ENCODE measurements at regions not wholly inside any gene's neighbourhood (a gene's known extent, or its start where the extent isn't known, plus 50 kb on each side); places are given as distances from the start of the nearest gene placed in this dataset.

- TF ChIP-seq RELB (IDR thresholded peaks at IDR 0.05; ENCODE audit: low read depth) (no peak), HDAC2 (IDR thresholded peaks at IDR 0.05) (no peak)
Measured at GRCh38 chr1:5746611-5747425, 245.4 kb downstream of the NPHP4 start (continued).

- peak; percentile 98 for ATAC-seq
- no peak overlapping the region for H3K4me2 ChIP-seq (ENCODE audit: control insufficient read depth, insufficient read depth)
- peaks cover 0 to 2% of the 10 kb centered on the region in 2 experiments; a peak in 1 of 4 replicates for H3K27me3 ChIP-seq (replicated peaks in 1 of 2; ENCODE audit: control insufficient read depth in 2 of 2, insufficient read depth in 2 of 2, low read length in 1 of 2)
- no peak overlapping the region for H2AFZ ChIP-seq (ENCODE audit: control insufficient read depth, low read depth, low read length)
- no peaks in the 10 kb centered on the region for H3K9me3 ChIP-seq (replicated peaks; ENCODE audit: control insufficient read depth, insufficient read depth, low read length)
- no peaks in the 10 kb centered on the region for H3K79me2 ChIP-seq (ENCODE audit: control insufficient read depth, insufficient read depth, low read length)
- ChIA-PET SMC1A (ENCODE audit: uncharacterized antibody, unreplicated experiment) (no interaction called here), POLR2A (no interaction called here), CTCF (interaction anchor here (0.8 to 2.7 kb wide), 7 partner anchors 9 to 236 kb away, joined by 3 to 22 read pairs (median 3); no protein-coding TSS in a partner anchor), RAD21 (ENCODE audit: unreplicated experiment) (interaction anchor here (0.5 to 1.7 kb wide), 4 partner anchors 231 to 1832 kb away, joined by 3 to 4 read pairs (median 3); no protein-coding TSS in a partner anchor)
- no peak overlapping the region for H3K27ac ChIP-seq (ENCODE audit: control insufficient read depth, insufficient read depth)
- BruUV-seq (replicated peaks) = no TSS peak
- no peak overlapping the region for H3K9ac ChIP-seq (ENCODE audit: control insufficient read depth, insufficient read depth, low read length)
- FAIRE-seq = no peak
- in situ Hi-C loops (cut with MboI) = loop anchor here (5.0 to 10.0 kb wide), 2 partner anchors 239 to 1831 kb away; no protein-coding TSS in a partner anchor
- no peak for DNase-seq (ENCODE audit: low read depth, low spot score)
- WGBS (ENCODE audit: insufficient coverage, insufficient replicate concordance, low lambda C conversion rate, missing lambda C conversion rate) = 21% methylated on average over 21 of the region's 21 CpGs
- H4K20me1 ChIP-seq (ENCODE audit: control insufficient read depth, insufficient read depth) = no peaks in the 10 kb centered on the region
- no peaks in the 10 kb centered on the region for H3K36me3 ChIP-seq (ENCODE audit: control insufficient read depth in 2 of 2, insufficient read depth in 2 of 2, low read length in 1 of 2)
- no peaks in the 10 kb centered on the region for H3K4me1 ChIP-seq (ENCODE audit: control insufficient read depth, insufficient read depth, low read length)
- no peak overlapping the region for H3K4me3 ChIP-seq
- intact Hi-C loops (cut with micrococcal nuclease; ENCODE audit: unreplicated experiment) = loop anchor here (2.0 to 5.0 kb wide), 3 partner anchors 109 to 1834 kb away; no protein-coding TSS in a partner anchor
- TF ChIP-seq ATF2 (IDR thresholded peaks at IDR 0.05; ENCODE audit: low read length) = no peak
- no peak for TF ChIP-seq TCF12 (IDR thresholded peaks at IDR 0.05; ENCODE audit: low read depth, low read length)
- TF ChIP-seq IRF4 (IDR thresholded peaks at IDR 0.05; ENCODE audit: low read depth, low read length) = no peak
- TF ChIP-seq CEBPB (IDR thresholded peaks at IDR 0.05; ENCODE audit: borderline replicate concordance in 1 of 2, low read depth in 2 of 2, low read length in 2 of 2) = no peak
- TF ChIP-seq RAD21 (IDR thresholded peaks at IDR 0.05; ENCODE audit: insufficient read depth, low read depth, low read length) = peak; percentile 86
- TF ChIP-seq RB1 (IDR thresholded peaks at IDR 0.05; ENCODE audit: borderline replicate concordance) = 0 out of 2 replicates have a peak, but pooled peaks have one; percentile 41
- TF ChIP-seq NFYA (IDR thresholded peaks at IDR 0.05; ENCODE audit: borderline replicate concordance, low read depth, low read length) = no peak
- peak; percentile 73; the same call in 1 of the 2 replicates for TF ChIP-seq YY1 (IDR thresholded peaks at IDR 0.05; ENCODE audit: low read depth, low read length)
- TF ChIP-seq CHD1 (IDR thresholded peaks at IDR 0.05; ENCODE audit: low read depth, low read length) = no peak
- no peak for TF ChIP-seq TARDBP (IDR thresholded peaks at IDR 0.05; ENCODE audit: borderline replicate concordance)
- TF ChIP-seq SMC3 (IDR thresholded peaks at IDR 0.05; ENCODE audit: borderline replicate concordance, low read length) = peak; percentile 78
Measured at GRCh38 chr1:5745800-5746610, 246.2 kb downstream of the NPHP4 start.
